GM23338 (cell line): ENCODE measurements at regions not wholly inside any gene's neighbourhood (a gene's known extent, or its start where the extent isn't known, plus 50 kb on each side); places are given as distances from the start of the nearest gene placed in this dataset.

Experiments
- CREB1 ChIP-seq: fragments of 250-450 bp; sonication (Bioruptor Pico); IDR thresholded peaks from 2 replicates; pipeline ENCODE4 v1.5.0; 2020; ENCODE audit warnings: low read depth, mild to moderate bottlenecking, moderate library complexity
- CTCF ChIP-seq, 2 experiments: fragments of 200-600 bp in 1 of 2; sonication (generic) in 1 of 2; conservative IDR thresholded peaks; 2 replicates each; pipeline versions ENCODE4 v1.5.1 to v1.6.1; 2016 to 2017; ENCODE audit warnings: antibody characterized with exemption in 2 of 2, low read depth in 2 of 2, mild to moderate bottlenecking in 2 of 2, moderate library complexity in 1 of 2
- ETS1 ChIP-seq: IDR thresholded peaks from 2 replicates; pipeline ENCODE4 v1.6.1; 2016; ENCODE audit warnings: antibody characterized with exemption
- EZH2 ChIP-seq: fragments of 200-600 bp; sonication (generic); IDR thresholded peaks from one replicate; pipeline ENCODE4 v1.8.0; 2017; ENCODE audit warnings: antibody characterized with exemption, mild to moderate bottlenecking, low read depth; ENCODE audit not compliant: unreplicated experiment
- EZH2phosphoT487 ChIP-seq: fragments of 200-600 bp; sonication (generic); IDR thresholded peaks from one replicate; pipeline ENCODE4 v1.8.1; 2018; ENCODE audit warnings: antibody characterized with exemption; ENCODE audit not compliant: unreplicated experiment
- JUNB ChIP-seq: IDR thresholded peaks from one replicate; pipeline ENCODE4 v1.6.1; 2016; ENCODE audit warnings: antibody characterized with exemption; ENCODE audit not compliant: unreplicated experiment
- POLR2AphosphoS5 ChIP-seq: IDR thresholded peaks from 2 replicates; pipeline ENCODE4 v1.6.1; 2016; ENCODE audit warnings: antibody characterized with exemption, low read depth
- REST ChIP-seq: IDR thresholded peaks from one replicate; pipeline ENCODE4 v1.6.1; 2018; ENCODE audit warnings: antibody characterized with exemption; ENCODE audit not compliant: unreplicated experiment
- STAT1 ChIP-seq: IDR thresholded peaks from one replicate; pipeline ENCODE4 v1.6.1; 2016; ENCODE audit warnings: antibody characterized with exemption; ENCODE audit not compliant: unreplicated experiment
- ZNF114 ChIP-seq: fragments of 250-450 bp; sonication (Bioruptor Pico); IDR thresholded peaks from 2 replicates; pipeline ENCODE4 v1.5.0; 2020; ENCODE audit warnings: mild to moderate bottlenecking, moderate library complexity
- ZNF331 ChIP-seq: fragments of 250-450 bp; sonication (Bioruptor Pico); IDR thresholded peaks from 2 replicates; pipeline ENCODE4 v1.5.0; 2020; ENCODE audit warnings: low read depth, mild to moderate bottlenecking, moderate library complexity
- ZNF462 ChIP-seq: fragments of 250-450 bp; sonication (Bioruptor Pico); IDR thresholded peaks from 2 replicates; pipeline ENCODE4 v1.5.0; 2020; ENCODE audit warnings: mild to moderate bottlenecking, moderate library complexity

GRCh38 chr18:28459587-28459986 is 282.7 kb upstream of the CDH2 start:
- TF ChIP-seq CTCF (conservative IDR thresholded peaks at IDR 0.05; ENCODE audit: low read depth in 2 of 2) (no peak), ETS1 (no peak), EZH2 (no peak), REST (no peak), EZH2phosphoT487 (no peak), POLR2AphosphoS5 (no peak), STAT1 (no peak), ZNF331 (CRISPR knock-in tag) (no peak), JUNB (no peak), CREB1 (no peak), ZNF114 (no peak), ZNF462 (no peak)
